ENCODE measurements at regions not wholly inside any gene's neighbourhood (a gene's known extent, or its start where the extent isn't known, plus 50 kb on each side); places are given as distances from the start of the nearest gene placed in this dataset.

- H3K4me1 ChIP-seq (ENCODE audit: control insufficient read depth, insufficient read depth, low read length): no peaks in the 10 kb centered on the region
- H3K9ac ChIP-seq (ENCODE audit: extremely low read depth, low read length, poor library complexity, severe bottlenecking): no peak overlapping the region
- Mint-ChIP-seq H3K27me3 (ENCODE audit: insufficient read depth) (peaks cover 8% of the 10 kb centered on the region), H3K4me1 (peaks cover 12% of the 10 kb centered on the region), H3K9me3 (no peaks in the 10 kb centered on the region), H3K36me3 (ENCODE audit: low read depth) (no peaks in the 10 kb centered on the region), H3K27ac (no peak overlapping the region), H3K4me3 (no peak overlapping the region)
- TF ChIP-seq CTCF (conservative IDR thresholded peaks at IDR 0.05): no peak
- no peak overlapping the region for H3K27ac ChIP-seq (ENCODE audit: low read depth, low read length)
- H3K9me3 ChIP-seq (ENCODE audit: control insufficient read depth, low read length): no peaks in the 10 kb centered on the region
- no peaks in the 10 kb centered on the region for H3K36me3 ChIP-seq (ENCODE audit: control insufficient read depth, insufficient read depth, low read length)
- no peak for DNase-seq
- no peak overlapping the region for H3K4me3 ChIP-seq (ENCODE audit: low read length)
- H3K27me3 ChIP-seq (ENCODE audit: control insufficient read depth, insufficient read depth, low read length, poor library complexity, severe bottlenecking): no peaks in the 10 kb centered on the region
- WGBS, 2 experiments (ENCODE audit: insufficient coverage in 1 of 2, insufficient read length in 1 of 2): 71 to 72% methylated on average over 1 of the region's 1 CpG
These were observed 208.4 kb downstream of the OMA1 start for GRCh38 chr1:58338081-58338480.

GRCh38 chr1:58333511-58333910, 213.0 kb downstream of the OMA1 start:
- Histone ChIP-seq H3K36me3 (ENCODE audit: control insufficient read depth, insufficient read depth, low read length) (no peaks in the 10 kb centered on the region), H3K27me3 (ENCODE audit: control insufficient read depth, insufficient read depth, low read length, poor library complexity, severe bottlenecking) (no peaks in the 10 kb centered on the region), H3K9ac (ENCODE audit: extremely low read depth, low read length, poor library complexity, severe bottlenecking) (no peak overlapping the region), H3K4me1 (ENCODE audit: control insufficient read depth, insufficient read depth, low read length) (no peaks in the 10 kb centered on the region), H3K9me3 (ENCODE audit: control insufficient read depth, low read length) (no peaks in the 10 kb centered on the region), H3K27ac (ENCODE audit: low read depth, low read length) (no peak overlapping the region), H3K4me3 (ENCODE audit: low read length) (no peak overlapping the region)
- Mint-ChIP-seq H3K4me3 (no peak overlapping the region), H3K27ac (no peak overlapping the region), H3K36me3 (ENCODE audit: low read depth) (no peaks in the 10 kb centered on the region), H3K9me3 (no peaks in the 10 kb centered on the region), H3K4me1 (no peaks in the 10 kb centered on the region), H3K27me3 (ENCODE audit: insufficient read depth) (peaks cover 2% of the 10 kb centered on the region)
- 94% methylated on average over 1 of the region's 1 CpG; no CpG with 5 or more reads in 1 of the 2 experiments for WGBS, 2 experiments (ENCODE audit: insufficient coverage in 1 of 2, insufficient read length in 1 of 2)
- TF ChIP-seq CTCF (conservative IDR thresholded peaks at IDR 0.05): no peak
- no peak for DNase-seq

- Mint-ChIP-seq H3K4me1 (no peaks in the 10 kb centered on the region), H3K27ac (no peak overlapping the region)
- WGBS, 2 experiments (ENCODE audit: insufficient coverage in 1 of 2, insufficient read length in 1 of 2): 82 to 98% methylated on average over 1 of the region's 1 CpG
These were observed 215.4 kb downstream of the OMA1 start for GRCh38 chr1:58331156-58331555.

More at GRCh38 chr1:58331156-58331555, 215.4 kb downstream of the OMA1 start:
- H3K9me3 Mint-ChIP-seq: no peaks in the 10 kb centered on the region
- no peak overlapping the region for H3K4me3 Mint-ChIP-seq
- H3K36me3 ChIP-seq (ENCODE audit: control insufficient read depth, insufficient read depth, low read length): no peaks in the 10 kb centered on the region
- H3K27me3 ChIP-seq (ENCODE audit: control insufficient read depth, insufficient read depth, low read length, poor library complexity, severe bottlenecking): no peaks in the 10 kb centered on the region
- H3K27me3 Mint-ChIP-seq (ENCODE audit: insufficient read depth): no peaks in the 10 kb centered on the region
- no peak overlapping the region for H3K9ac ChIP-seq (ENCODE audit: extremely low read depth, low read length, poor library complexity, severe bottlenecking)
- no peaks in the 10 kb centered on the region for H3K36me3 Mint-ChIP-seq (ENCODE audit: low read depth)
- no peaks in the 10 kb centered on the region for H3K4me1 ChIP-seq (ENCODE audit: control insufficient read depth, insufficient read depth, low read length)
- no peak for DNase-seq
- no peaks in the 10 kb centered on the region for H3K9me3 ChIP-seq (ENCODE audit: control insufficient read depth, low read length)
- no peak for TF ChIP-seq CTCF (conservative IDR thresholded peaks at IDR 0.05)
- H3K27ac ChIP-seq (ENCODE audit: low read depth, low read length): no peak overlapping the region
- H3K4me3 ChIP-seq (ENCODE audit: low read length): no peak overlapping the region
